ENCODE measurements at regions not wholly inside any gene's neighbourhood (a gene's known extent, or its start where the extent isn't known, plus 50 kb on each side); places are given as distances from the start of the nearest gene placed in this dataset.
"Not testable (repeated sequence)": the region's sequence is repeated elsewhere in the genome, so short reads cannot be mapped to it uniquely, and the experiment has no call there.

DNA sequence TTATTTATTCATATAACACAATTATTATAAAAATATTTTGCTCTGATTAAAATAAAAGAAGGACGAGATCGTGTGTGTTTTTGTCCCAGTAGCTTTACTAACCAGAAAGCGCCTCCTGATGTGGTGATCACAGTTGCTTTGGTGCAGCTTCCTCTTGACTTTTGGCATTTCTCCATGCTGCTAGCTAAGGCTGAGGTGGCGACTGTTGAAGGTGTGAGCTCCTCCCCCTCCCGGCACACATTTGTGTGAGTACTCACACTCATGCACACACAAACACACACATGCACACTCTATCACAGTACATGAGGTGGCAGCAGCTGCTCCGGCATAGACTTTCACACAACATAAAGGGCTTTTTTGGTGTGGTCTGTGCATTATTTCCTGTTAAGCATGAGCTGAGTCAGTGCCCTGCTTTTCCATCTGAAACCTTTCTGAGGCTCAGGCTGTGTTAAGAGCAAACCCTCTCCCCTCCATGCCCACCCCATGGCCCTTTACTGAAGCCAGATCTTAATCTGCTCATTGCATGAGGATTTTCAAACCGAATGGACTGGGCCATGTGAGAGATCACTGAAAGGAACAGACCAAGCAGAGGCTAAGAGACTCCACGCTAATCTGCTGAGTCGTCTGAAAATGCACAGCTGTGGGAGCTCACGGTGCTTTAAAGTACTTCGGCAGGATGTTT is 53.3 kb downstream of the FOXD4L1 start:
- DNase-seq (ENCODE audit: low spot score): peak; percentile 1

DNA sequence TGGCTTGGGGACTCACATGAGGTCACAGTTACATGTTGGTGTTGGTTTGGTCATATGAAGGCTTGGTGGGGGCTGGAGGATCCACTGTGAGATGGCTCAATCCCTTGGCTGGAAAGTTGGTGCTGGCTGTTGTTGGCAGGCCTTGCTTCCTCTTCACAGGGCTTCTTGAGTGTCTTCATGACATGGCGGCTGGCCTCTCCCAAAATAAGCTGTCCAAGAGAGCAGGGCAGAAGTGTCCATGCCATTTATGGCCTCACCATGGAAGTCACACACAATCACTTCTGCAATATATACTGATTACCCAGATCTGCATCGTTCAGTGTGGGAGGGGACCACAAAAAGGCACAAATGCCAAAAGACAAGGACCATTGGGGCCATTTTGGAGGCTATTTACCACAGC is 61.4 kb downstream of the FOXD4L1 start:
- not testable (repeated sequence) for DNase-seq (ENCODE audit: low spot score)

DNA sequence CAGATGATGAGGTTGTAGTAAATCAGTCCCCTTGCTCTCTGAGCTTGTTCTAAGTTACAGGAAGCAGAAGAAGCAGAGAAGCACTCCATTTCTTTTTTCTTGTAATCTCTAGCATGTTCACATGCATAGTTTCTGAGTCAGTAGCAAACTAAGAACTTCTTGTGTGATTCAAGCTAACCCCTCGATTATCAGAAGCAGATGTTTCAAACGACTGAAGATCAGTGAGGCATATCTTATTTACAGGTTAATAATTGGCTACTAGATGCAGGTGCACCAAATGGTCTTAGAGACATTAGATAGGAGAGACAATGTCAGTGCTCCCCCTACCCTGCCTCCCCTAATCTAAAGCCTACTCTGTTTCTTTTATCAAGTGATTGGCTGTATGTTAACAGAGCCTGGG is 64.2 kb downstream of the FOXD4L1 start:
- DNase-seq (ENCODE audit: low spot score): not testable (repeated sequence)

DNA sequence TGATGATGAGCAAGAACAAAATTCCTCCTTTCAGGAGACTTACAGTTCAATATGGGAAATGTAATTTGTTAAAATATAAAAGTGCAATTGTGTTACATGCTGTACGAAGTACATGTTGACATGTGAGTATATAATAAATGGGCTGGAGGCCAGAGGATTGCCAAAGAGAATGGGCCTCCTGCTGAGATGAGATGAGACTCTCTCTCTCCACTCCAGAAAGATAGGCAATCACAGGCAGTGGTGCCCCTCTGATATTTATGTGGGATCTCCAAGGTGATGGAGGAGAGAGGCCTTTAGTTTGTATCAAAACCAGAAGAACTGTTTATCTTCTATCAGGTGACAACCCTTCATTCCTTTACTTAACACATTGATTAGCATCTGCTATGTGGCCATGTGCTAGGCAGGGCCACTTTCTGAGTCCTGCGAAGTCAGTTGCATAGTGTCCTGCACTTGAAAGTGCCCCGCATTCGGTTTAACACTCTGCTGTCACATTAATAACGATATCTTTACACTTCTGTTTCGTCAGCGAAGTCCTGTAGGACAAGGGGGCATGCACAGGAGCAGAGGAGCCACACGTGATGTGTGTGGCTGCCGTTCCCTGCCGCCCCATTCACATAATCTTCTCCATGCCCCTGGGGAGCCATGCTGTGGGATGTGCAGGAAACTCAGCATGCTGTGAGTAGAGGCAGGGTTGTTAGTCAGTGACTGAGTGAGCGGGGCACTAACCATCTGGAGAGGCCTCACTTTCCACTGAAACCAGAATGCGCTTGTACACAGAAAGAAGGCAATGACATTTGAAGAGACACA is 60.2 kb upstream of the RABL2A start:
- not testable (repeated sequence) for DNase-seq (ENCODE audit: low spot score)

DNA sequence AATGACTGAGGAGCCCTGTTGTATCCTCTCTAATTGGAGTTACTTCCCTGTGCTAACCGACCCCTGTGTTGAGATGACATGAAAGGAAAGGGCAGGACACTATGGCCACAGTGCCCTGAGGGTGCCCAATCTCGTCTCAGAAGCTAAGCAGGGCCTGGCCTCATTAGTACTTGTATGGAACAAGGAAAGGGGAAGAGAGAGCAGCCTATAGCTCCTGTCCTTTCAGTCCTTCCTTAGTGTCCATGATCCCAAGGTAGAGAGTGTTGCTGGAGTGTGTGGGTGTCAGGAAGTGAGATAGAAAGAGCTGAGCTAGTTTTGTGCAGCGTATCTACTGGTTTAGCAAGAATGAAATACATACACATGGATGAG is 59.6 kb upstream of the RABL2A start:
- DNase-seq (ENCODE audit: low spot score): not testable (repeated sequence)

DNA sequence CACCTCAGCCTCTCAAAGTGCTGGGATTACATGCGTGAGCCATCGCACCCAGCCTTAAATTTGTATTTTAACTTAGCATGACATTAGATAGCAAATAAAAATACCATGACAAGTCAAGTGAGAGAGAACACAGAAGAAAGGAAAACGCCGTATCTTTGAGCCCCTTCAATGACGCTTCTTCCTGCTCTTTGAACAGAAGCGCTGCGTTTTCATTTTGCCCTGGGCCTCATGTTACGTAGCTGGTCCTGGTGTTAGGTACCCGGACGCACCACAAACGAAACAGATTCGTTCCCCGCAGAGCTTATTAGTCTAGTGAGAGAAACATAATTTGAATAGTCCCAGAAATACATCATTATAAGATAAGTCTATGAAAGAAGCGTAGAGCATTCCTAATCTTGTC is 58.8 kb upstream of the RABL2A start:
- DNase-seq (ENCODE audit: low spot score): not testable (repeated sequence)

DNA sequence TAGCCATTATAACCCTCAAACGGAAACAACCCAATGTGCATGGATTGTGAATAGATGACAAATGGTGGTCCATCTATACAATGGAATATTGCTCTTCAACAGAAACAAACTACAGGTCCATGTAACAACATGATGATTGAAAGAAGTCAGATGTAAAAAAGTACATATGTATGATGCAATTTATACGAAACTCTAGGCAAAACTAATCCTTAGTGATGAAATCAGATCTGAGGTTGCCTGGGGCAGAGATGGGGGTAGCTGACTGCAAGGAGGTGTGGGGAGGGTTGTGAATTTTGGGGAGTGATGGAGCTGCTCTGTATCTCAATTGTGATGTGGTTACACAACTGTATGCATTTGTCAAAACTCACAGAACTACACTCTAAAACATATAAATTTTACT is 57.0 kb upstream of the RABL2A start:
- DNase-seq (ENCODE audit: low spot score): not testable (repeated sequence)

DNA sequence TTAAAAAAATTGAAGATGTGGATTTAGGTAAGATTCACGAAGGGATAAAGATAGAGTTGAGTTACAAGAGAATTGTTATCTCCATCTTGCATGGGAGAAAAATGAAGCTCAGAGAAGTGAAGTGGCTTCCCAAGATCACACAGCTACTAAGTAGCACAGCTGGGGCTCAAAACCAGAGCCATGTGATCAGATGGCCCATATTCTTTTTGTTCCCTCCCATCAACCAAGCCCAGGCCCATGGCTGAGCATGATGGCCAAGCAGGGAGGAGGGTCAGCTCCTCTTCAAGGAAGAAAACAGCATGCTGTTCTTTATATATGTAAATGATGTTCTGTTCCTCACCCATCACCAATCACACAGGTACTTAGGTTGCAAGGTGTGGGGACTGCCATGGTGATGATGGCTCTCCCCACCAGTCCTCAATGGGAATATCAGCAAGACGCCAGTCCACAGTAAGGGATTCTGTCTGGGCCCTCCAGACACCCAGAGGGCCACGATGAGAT is 56.5 kb upstream of the RABL2A start:
- not testable (repeated sequence) for DNase-seq (ENCODE audit: low spot score)

DNA sequence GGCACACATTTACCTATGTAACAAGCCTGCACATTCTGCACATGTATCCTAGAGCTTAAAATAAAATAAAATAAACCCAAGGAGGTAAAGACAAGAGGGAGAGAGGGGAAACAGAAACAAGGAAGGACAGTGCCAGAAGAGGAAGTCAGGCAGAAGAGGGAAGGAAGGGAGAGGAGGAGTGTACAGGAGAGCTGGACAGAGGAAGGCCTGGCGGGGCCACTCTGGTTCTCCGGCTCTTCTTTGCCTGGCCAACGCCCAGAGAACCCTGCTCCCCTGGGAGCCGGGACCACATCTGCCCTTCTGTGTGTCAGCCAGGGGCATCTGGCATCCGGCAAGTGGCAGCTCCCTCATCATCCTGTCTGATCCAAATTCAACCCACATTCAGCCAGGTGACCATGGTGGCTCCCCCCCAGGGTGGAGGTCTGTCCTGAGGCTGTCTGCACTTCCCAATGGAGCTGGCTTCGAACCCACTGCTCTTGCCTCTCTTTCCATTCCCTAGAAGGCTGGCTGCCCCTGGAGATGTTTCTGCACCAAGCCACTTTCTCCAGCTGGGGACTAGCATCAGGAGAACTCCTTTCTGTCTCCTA is 55.5 kb upstream of the RABL2A start:
- DNase-seq (ENCODE audit: low spot score): not testable (repeated sequence)

DNA sequence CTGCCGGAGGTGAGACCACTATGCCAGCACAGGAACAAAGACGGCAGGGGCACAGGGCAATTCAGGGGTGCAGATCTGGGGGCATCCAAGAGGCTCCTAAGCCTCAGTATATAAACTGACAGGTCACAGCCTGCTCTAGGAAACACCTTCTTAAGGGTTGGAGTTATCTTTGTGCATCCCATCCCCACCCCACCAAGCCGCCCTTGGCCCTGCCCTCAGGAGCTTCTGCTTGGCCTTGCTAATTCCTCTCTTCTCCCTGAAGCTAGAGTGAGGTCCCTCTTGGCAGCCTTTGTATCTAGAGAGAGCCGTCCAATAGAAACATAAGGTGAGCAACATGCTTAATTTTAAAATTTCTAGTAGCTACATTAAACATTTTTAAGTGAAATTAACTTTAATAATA is 51.3 kb upstream of the RABL2A start:
- DNase-seq (ENCODE audit: low spot score): not testable (repeated sequence)

DNA sequence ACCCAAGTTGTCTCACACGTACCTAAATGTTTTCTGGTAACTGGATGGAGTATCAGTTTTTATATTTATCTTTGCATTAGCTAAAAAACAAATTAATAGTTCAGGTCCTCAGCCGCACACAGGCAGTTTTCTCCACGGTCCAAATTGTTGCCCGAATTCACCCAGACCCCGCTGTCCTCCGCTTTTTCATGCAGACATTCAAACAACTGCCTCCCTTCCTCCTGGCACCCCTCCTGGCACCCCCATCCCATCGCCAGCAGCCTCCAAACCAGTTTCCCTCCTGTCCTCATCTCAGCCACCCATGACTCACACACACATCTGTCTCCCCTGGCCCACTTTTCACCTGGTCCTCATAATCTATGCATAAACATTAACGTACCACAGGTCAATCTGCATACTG is 50.7 kb upstream of the RABL2A start:
- DNase-seq (ENCODE audit: low spot score): not testable (repeated sequence)

Data from kidney tubule cell (primary cell).